Stimulated activated CD8-positive, alpha-beta memory T cell treated with anti-CD3 and anti-CD28 coated beads, Interleukin-4, amount 100 ng/mL, for 48 hours (primary cell): ENCODE measurements at regions not wholly inside any gene's neighbourhood (a gene's known extent, or its start where the extent isn't known, plus 50 kb on each side); places are given as distances from the start of the nearest gene placed in this dataset.
"Not testable (repeated sequence)": the region's sequence is repeated elsewhere in the genome, so short reads cannot be mapped to it uniquely, and the experiment has no call there.

Source experiments
- DNase-seq: peaks from one replicate; pipeline ENCODE4 v3.0.0-alpha.2; 2020

DNA sequence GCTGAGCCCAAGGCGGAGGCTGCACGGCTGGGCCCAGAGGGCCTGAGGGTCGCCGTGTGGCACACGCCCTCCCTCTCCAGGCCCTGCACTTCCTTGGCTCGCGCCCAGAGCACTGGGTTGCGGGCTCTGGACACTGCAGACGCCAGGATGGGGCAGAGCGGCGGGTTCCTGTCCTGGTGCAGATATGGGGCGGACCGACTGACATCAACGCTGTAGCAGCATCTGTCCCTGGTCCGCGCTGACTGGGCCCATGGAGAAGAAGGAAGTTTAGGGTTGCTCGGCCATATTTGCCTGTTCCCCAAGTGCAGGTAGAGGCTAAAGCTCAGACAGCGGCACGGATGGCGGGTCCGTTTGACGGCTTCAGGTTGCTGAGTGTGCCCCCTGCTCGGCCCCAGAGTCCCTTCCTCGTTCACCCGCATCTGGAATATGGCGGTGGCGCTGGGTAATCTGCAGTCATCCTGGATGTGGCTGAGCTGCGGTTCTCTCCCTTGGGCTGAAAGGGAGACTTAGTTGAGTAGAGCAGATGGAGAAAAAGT is 116.1 kb downstream of the OR13A1 start:
- no peak for DNase-seq

- DNase-seq = no peak
Observed at GRCh38 chr10:45201271-45201670, 114.1 kb downstream of the OR13A1 start.

- no peak for DNase-seq
Observed at GRCh38 chr10:45202242-45202641, 113.2 kb downstream of the OR13A1 start.

GRCh38 chr10:45204954-45205775 is 110.2 kb downstream of the OR13A1 start:
- DNase-seq = no peak

DNA sequence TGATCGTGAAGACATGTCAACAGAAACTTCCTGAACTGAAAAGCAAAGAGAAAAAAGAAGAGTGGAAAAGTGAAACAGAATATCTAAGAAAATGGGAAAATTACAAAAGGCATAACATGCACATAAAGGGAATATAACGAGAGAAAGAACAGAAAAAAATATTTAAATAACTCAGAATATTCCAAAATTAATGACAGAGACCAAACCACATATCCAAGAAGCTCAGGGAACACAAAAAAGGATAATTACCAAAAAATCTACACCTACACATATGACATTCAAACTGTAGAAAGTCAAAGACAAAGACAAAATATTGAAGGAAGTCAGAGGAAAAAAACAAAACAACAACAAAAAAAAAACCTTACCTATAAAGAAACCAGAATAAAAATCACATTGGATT is 105.5 kb downstream of the OR13A1 start:
- no peak for DNase-seq

DNA sequence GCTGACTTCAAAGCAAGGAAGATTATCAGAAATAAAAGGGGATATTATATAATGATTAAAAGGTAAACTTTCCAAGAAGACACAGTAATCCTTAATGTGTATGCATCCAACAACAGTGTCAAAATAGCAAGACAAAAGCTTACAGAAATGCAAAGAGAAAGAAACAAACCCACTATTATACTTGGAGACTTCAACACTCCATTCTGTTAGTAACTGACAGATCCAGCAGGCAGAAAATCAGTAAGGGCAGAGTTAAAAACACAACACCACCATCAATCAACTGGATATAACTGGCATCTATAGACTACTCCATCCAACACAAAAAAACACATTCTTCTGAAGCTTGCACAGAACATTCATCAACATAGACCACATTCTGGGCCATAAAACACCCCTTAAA is 103.8 kb downstream of the OR13A1 start:
- DNase-seq = no peak

- no peak for DNase-seq
Observed at GRCh38 chr10:45219416-45219815, 96.0 kb downstream of the OR13A1 start.

- DNase-seq = no peak
Observed at GRCh38 chr10:45220931-45221330, 94.5 kb downstream of the OR13A1 start.

DNA sequence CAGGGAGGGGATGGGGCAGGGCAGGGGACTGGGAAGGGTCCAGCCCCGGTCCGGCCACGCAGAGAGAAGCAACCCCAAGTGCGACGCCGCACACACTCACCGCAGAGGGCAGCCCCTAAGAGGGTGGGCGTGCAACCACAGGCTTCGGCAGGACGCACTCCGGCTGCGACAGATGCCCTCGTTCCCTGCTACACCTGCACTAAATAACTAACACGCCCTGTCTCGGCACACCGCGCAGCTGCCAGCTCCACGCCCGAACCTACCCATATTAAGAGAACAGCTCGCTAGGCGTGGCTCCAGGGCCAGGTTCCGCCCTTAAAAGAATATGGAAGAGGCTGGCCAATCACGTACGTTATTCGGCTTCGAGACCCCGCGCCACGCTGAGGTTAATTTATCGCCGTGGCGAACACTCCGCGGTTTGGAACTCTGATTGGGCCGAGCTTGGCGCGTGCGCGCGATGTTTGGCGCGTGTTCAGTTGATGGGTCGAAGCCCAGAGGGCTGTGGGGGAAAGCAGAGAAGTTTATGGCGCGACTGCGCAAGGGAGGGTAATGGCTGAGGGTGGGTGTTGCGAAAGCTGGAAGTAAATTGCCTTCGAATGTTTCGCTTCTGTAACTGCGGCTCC is 91.1 kb downstream of the OR13A1 start:
- DNase-seq = no peak

DNA sequence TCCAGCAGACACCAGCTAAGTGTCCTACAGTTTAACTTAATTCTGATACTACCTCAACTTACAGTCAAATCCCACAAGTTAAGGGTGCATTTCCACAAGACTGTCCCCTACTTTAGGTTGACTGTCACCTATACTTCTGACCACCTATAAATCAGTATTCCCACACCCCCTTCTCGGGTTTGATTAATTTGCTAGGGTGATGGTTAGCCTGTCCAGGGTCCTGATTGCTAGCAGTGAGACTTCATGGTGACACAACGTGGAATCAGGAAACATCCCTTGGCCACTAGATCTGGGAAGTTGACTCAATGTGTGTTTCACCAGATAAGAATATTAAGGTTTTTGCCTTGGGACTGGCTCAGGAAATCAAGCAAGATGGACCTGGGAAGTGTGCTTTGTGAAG is 88.4 kb downstream of the OR13A1 start:
- DNase-seq = no peak

- DNase-seq = no peak
Observed at GRCh38 chr10:45227456-45227855, 88.0 kb downstream of the OR13A1 start.

- DNase-seq = no peak
Observed at GRCh38 chr10:45229823-45230222, 85.6 kb downstream of the OR13A1 start.

DNA sequence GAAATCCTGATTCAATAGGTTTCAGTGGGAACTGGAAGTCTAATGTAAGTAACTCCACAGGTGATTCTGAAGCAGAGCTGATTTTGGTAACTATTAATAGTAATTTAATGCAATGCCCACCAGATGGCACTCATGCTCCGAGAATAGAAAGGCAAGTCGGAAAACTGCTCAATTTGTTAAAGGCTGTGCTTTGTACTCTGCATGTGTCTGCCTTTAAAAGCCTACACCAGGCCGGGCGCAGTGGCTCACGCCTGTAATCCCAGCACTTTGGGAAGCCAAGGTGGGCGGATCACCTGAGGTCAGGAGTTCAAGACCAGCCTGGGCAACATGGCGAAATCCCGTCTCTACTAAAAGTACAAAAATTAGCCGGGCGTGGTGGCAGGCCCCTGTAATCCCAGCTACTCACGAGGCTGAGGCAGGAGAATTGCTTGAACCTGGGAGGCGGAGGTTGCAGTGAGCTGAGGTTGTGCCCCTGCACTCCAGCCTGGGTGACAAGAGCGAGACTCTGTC is 80.1 kb downstream of the OR13A1 start:
- DNase-seq = peak; percentile 71

GRCh38 chr10:45235798-45236220 is 79.6 kb downstream of the OR13A1 start:
- DNase-seq = no peak

GRCh38 chr10:45238896-45239295 is 76.5 kb downstream of the OR13A1 start:
- no peak for DNase-seq

GRCh38 chr10:45239642-45240041 is 75.8 kb downstream of the OR13A1 start:
- no peak for DNase-seq

- DNase-seq = no peak
Observed at GRCh38 chr10:45241865-45242520, 73.4 kb downstream of the OR13A1 start.

- no peak for DNase-seq
Observed at GRCh38 chr10:45243261-45243660, 72.1 kb downstream of the OR13A1 start.

GRCh38 chr10:45246522-45246921 is 68.9 kb downstream of the OR13A1 start:
- DNase-seq = no peak

GRCh38 chr10:45249978-45250693 is 65.3 kb downstream of the OR13A1 start:
- DNase-seq = no peak

GRCh38 chr10:45250694-45251075 is 64.7 kb downstream of the OR13A1 start:
- not testable (repeated sequence) for DNase-seq
